ENCODE measurements at regions not wholly inside any gene's neighbourhood (a gene's known extent, or its start where the extent isn't known, plus 50 kb on each side); places are given as distances from the start of the nearest gene placed in this dataset.

DNA sequence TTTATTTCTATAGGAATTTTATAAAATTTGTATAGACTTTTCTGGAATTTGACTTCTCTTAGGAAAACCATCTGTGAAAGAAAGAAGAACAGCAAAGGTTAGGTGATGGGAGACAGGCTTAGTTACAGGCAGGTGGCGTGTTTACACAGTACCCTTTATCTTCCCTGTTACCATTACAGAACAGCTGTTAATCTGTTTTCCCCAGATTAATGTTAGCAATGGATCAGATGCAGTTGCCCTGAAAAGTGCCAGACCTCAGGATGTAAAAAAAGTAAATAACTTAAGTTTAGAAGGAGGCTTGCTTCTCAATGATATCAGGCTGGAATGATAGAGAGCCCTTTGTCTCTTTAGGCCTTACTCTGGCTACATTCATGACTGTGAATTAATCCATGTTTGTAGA is 1186.5 kb upstream of the TENM4 start:
- DNase-seq: no peak

DNA sequence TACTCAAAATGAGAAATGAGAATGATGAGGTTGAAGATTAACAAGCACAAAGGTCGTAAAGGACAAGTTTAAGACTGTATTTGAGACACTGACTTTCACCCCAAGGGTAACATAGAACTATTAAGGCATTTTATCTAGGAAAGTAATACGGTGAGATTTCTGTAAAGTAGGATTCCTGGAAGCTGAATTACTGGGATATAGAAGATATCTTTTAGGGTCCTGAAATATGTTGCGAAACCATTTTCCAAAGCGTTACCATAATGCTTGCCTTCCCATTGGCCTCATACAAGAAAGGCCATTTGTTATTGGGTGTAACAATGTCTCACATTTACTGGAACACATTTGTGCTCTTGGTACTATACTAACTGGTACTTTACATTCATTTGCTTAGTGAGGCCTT is 1185.9 kb upstream of the TENM4 start:
- DNase-seq: no peak

DNA sequence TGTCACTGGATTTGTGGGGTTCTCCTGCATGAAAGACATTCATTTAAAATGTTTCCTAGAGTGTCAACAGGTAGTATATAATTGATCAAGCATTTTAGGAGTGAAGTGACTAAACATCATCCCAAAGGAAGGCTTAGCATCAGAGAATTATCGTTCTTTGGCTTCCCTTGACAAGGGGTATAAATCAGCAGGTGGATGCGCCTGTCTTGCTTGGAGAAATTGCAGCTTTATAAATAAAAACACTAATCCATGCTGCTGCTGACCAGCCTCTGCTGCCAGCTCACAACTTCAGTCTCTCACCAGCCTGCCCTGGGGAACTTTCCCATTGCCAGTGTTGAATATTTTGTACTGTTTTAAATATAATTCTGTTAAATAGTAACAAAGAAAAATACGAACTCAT is 1184.7 kb upstream of the TENM4 start:
- no peak for DNase-seq

DNA sequence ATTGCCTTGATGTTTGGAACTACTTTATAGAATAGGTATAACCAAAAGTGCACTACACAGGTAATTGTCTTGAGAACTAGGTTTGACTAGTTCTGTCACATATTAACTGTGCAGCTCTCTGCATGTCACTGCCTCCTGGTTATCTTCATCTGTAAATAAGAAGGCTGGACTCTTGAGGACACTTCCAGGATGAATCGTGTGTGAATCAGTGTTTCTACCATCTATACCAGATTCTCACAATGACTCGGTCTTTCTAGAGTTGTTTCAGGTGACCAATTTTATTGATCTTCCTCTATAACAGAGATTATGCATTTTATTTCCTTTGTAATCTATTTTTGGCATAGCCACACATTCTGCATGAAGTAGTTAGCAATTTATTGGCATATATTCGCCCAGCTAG is 1181.0 kb upstream of the TENM4 start:
- no peak for DNase-seq

DNA sequence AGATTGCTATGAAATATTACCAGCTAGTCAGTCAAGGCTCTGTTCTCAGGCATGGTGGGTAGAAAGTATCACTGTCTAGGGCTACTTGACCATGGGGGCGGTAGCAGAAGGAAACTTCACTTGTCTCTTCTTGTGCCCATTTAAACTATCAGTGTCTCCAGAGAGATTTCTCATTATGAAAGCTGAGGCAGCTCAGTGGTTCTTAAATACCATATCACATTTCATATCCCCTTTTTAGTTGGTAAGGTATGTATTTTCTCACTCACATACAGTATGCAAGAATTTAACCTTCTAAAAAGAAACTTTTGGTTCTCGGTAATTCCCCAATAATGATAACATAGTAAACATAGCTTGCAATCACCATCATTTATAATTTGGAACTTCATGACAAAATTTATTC is 1180.0 kb upstream of the TENM4 start:
- no peak for DNase-seq

DNA sequence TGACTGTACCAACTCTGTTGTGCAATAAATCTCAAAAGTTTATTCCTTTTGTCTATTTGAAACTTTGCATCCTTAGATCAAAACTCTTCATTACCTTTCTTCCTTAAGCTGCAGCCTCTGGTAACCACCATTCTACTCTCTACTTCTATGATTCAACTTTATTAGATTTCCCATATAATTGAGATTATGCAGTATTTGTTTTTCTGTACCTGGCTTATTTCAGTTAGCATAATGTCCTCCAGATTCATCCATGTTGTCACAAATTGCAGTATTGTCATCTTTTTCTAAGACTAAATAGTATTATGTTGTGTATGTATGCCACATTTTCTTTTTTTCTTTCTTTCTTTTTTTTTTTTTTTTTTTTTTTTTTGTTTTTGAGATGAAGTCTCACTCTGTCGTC is 1176.3 kb upstream of the TENM4 start:
- no peak for DNase-seq

DNA sequence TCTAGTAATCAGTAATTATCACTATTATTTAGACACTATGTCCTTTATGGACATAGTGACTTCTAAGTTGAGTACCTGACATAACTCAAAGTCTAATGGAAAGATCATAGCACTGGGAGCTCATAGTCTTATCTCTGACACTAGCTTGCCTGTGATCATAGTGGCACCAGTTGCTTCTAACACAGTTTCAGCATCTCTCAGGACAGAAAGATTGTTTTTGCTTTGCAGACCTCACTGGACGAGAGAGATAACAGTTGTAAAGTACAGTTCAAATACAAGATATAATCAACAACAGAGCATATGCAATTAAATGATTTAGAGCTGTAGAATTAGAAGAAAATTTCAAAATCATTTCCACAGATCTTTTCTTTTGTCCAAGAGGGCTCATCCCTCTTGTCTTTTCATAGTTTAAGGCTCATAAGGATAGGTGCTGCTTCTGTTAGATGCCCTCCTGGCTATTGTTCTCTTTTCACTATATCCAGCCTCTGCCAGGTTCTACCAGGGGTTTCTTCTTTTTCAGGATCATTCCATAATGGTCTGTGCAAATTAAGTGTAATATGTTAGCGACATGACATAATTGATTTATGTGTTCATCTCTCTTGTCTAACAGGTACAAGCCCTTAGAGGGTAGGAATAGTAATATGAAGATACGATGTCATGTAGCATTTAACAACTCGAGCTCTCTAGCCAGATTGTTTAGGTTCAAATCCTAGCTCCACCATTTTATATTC is 1175.4 kb upstream of the TENM4 start:
- no peak for DNase-seq

DNA sequence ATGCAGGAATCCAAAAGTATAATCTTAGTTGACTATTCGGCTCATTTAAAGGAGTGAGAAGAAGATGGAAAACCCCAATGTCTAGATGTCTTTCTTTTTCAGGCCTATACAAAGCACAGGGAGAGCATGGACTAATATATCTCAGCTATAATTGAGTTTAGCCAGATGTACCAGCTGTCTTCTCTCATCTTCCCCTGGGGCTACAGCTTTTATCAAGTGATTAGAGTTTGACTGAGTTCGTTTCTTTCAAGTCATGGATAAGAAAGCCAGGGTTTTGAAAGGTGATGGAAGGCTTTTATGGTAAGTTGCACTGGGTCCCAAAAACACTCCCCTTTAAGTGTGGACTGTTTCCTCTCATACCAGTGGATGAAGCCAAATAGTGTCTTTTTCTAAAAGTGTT is 1172.8 kb upstream of the TENM4 start:
- DNase-seq: no peak

DNA sequence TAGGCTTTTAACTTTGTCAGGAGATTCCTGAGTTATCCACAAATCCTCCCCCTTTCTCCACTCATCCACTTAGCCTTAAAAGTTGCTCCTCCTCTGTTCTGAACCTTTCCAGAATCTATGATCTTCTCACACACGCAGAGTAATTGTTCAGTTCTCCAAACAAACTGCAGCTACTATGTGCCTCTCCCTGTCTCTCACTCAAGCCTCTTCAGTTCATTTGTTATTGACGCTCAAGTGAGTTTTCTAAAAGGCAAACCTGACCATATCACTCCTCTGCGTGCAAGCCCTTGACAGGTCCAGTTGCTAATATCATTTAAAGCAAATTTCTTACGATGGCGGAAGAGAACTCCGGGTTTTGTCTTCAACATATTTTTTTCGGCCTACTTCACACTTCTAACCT is 1169.7 kb upstream of the TENM4 start:
- DNase-seq: no peak

DNA sequence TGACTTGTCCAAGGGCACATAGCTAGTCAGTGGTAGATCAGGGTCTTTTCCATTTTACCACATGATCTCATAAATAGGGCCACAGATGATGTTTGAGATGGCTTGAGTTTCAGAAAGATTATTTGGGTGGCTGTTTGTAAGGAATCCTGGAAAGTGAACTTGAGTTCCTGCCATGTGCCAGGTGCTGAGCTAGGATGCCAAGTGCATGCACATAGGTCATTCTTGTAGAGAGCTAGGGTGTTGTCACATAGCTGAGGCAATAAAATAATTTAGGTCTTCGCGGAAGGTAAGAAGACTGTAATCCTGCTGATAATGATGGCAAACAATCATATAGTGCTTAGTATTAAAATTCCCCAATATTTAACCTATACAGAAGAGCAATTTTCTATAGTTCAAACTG is 1162.6 kb upstream of the TENM4 start:
- DNase-seq: no peak

DNA sequence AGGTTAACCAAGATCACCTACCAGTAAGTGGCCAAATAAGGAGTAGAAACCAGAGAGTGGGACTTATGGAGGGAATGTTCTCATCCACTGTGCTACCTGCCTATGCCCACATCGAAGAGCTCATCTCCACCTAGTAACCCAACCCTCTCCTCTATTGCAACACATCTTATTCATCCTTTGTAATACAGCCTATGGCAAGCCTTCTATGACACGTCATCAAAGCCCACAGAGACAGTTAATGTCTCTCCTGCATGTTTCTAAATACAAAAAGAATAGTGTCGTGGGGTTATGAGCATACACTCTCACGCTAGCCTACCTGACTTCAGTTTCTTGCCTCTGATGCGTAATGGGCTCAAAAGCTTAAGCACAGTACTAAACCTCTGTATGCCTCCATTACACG is 1158.1 kb upstream of the TENM4 start:
- DNase-seq: no peak

DNA sequence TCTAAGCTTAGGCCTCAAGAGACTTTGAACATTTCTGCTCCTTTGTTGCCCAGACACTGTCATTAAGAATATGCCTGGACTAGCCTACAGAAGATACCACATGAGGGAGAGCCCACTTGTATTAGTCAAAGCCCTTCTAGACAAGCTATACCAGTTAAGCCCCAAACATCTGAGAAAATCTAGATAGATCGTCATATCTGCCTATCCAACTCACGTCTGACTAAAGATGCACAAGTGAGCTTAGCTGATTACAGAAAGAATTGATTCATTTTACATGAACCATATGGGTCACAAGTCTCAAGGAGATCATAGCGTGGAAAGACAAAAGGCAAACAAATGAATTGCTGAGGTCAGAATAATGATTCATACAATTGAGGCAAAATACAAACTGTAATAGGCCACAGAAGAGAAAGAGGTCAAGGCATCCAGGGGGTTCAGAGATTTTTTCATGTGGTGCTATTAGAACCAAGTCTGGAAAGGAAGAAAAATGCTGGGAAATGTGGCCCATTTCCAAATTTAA is 1155.5 kb upstream of the TENM4 start:
- DNase-seq: no peak

DNA sequence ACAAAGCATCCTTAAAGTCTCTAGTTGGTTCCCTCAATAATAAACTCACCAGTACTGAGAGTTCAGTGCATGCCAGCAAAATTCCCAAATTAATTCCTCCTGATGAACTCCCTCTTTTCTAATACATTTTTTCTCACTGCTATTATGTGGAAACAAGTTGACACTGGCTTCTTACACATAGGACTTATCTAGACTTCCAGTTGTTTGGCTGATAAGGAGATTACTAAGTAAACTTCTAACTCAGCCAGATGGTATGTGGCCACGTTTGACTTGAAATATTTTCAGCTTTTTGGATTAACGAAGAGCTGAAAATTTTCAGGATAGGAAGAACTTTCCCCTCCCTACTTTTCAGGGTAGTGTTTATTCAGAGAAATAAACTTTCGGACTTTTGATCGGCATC is 1154.2 kb upstream of the TENM4 start:
- DNase-seq: no peak

DNA sequence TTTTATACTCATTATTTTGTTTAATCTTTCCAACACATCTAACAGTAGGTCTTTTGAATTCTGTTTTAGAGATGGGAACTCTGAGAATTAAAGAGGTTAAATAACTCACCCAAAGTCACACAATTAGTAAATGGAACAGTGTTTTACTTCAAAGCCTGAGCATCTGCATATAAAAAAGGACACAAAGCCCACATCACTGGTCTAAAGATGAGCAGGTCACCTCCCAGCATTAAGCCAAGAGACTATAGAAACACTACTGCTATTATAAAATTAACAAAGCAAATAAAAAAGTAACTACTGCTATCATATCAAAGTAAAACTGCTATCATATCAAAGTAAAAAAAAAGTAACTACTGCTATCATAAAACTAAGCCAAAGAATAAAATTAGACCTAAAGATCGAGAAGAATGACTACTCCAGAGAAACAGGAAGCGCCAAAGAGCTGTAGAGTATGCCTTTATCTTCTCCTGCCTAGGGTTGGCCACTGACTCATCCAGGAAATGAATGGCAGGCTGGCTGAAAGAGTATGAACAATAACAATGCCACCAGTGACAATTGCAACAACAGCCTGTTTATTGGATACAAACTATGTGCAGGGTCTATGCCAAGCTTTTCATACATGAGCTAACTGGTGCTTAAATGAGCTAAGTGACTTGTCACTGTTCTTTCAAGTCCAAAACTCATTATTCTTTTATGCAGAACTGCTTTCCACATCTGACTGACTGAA is 1153.0 kb upstream of the TENM4 start:
- no peak for DNase-seq

DNA sequence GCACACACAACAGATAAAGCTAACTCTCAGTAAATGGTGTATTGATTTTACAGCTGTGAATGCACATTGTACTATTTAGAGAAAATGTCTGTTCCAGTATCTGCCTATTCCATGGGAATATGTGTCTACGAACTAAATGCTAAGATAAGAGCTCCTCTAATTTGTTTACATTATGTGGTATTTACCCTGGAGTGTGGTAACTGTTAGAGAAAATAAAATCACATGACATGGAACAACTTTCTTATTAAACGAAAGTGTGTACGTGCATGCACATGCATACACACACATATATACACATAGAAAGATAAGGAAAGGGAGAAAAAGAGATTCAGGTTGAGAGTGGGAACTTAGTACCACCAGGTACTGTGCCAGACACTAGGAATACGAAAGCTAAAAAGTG is 1151.7 kb upstream of the TENM4 start:
- DNase-seq: no peak

DNA sequence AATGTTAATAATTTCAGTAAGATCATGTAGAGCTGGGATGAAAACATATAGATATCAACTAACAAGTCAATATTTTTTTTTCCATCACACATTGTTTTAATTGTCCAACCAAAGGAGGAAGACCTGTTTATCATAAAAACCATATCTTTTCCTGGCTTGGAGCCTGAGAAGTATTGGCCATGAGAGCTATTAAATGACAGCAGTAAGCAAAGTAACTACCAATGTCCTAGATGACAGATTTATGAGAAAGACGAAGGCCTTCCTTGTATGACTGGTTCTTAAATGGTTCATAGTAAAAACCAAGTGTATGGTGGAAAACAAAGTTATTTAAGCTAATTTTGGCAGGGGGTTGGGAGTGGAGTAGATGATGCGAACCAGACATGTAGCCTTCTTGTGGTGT is 1147.1 kb upstream of the TENM4 start:
- DNase-seq: no peak

DNA sequence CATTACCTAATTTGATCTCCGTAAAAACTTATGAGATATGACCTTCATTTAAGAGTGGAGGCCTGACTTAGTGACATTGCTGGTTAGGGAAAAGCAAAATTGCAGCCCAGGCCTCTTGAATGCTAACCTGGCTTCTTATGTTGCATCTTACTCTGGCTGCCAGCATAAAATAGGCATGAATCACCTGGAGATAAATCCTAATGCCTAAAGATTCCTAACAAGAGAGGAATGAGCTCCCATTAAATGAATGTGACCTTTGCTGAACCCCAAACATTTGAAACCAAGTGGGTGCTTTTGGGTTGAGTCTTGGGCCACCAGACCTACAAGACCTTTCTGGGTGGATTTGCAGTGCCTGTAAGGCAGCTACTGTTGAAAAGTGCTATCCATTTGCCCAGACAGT is 1145.6 kb upstream of the TENM4 start:
- DNase-seq: no peak

DNA sequence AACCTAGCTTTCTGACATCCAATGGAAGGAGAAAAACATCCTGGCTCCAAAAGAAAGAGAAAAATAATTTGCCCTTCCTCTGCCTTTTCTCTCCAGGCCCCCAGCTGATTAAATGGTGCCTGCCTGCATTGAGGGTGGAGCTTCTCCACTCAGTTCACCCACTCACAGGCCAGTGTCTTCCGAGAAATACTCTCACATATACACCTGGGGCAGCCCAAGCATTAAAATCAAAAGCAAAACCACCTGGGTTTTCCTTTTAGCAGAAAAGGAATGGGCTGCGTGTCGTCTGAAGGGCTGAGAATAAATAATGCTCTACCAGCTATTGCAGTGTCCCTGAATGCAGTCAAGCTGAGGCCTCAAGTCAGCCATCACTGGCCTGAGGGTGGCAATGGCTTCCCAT is 1143.8 kb upstream of the TENM4 start:
- DNase-seq: no peak

DNA sequence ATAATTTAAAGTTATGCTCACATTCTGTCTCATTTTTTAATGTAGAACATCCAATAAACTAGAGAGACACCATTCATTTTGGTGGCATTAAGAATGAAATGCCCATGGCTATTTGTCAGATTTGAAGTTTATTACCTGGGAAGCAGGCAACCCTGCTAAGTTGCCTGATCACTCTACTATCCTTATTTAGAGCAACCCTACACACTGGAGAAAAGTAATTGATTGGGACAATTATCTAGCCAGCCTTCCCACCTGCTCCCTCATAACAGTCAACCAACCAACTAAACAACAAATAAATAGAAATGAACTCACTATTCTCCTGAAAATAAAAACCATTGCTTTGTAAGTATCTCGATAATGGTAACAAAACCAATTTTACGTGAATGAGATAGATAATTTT is 1129.0 kb upstream of the TENM4 start:
- DNase-seq: no peak

DNA sequence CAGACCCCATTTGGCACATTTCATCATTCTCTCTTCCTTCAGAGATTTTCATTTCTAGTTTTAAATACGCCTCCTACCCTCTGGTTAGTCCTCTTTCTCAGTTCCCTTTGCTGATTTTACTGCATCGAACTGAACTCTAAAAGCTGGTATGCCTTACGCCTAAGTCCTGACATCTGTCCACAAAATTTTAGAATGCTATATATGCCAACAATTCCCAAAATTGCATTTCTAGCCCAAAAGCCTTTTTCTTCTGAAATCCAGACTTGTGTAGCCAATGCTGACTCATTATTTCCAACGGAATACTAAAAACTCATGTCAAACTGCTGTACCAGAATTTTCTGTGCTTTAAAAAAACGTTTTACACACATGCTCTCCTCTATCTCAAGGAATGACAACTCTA is 1124.4 kb upstream of the TENM4 start:
- no peak for DNase-seq

DNA sequence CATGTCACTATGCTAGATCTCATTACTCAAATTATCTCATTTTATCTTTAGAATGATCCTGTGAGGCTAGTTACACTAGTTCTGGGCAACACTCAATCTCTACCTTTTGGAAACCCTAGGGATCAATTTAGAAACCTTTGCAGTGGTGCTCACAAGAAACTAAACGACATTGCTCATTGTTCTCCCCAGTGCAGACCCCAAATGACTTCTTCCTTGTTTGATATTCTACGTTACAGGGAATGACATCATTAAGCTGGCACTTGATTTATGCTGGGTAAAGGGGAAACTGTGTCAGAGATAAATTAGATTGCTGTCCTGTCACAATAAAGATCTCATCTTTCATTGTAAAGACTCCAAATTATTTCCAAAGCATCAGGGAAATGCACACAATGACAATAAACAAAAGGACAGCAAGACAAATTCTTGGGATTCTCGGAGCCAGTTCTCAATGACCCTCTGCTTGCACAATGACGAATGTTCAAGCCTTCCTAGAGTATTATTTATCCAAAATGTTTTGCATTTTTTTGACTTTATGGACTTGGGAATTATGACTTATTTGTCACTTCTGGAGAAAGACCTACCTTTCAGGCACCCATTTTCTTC is 1121.8 kb upstream of the TENM4 start:
- no peak for DNase-seq

DNA sequence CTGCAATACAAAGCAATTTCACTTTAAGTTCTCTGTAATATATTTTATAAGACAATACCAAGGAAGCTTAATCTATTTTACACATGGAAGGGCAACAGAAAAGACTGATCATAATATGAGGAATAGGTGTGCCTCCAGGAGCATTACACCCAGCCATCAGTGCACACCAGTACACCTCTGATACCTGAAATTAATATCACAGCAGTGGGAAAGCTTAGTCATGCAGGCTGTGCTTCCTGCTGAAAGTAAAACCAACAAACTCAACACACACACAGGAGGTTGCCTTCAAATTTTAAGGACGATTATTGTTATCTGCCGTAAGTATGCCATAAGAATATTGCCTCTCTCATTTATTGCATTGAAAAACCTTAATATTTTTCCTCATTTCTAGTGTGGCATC is 1119.1 kb upstream of the TENM4 start:
- no peak for DNase-seq

DNA sequence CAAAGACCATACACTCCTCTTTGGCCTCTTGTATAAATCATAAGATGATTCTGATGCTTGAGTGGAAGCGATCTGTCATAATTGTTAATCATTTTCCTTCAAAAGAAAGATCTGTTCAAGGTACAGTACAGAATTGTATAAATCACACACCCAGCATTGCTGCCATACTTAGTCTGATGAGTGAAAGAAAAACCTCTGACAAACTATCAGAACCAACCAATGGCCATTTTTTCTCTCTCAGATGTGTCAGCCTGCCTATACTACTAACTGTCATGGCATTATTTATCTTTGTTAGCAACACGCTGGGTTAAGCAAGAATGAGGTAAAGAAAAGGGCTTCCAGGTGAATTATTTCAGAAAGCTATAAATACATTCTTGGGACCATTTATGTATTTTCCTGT is 1112.7 kb upstream of the TENM4 start:
- DNase-seq: no peak

DNA sequence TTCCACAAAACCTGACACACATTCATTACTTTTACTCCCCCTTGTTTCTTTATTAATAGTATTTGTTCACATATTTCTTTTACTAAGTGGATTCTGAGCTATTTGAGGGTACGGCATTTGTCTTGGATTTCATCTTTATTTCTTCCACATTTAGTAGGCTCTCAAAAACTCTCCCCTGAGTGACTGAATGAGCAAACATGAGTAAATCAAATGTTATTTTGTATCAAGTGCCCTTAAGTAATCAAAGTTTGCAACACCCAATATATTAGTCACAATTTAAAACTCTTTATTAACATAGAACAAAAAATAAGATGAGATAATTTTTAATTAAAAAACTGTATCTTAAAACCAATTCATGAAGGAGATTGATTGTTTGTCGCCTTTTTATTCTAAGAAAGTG is 1101.9 kb upstream of the TENM4 start:
- DNase-seq: no peak

All from effector CD8-positive, alpha-beta T cell (primary cell).